Gastroesophageal sphincter (tissue), 4 donors: ENCODE measurements at regions not wholly inside any gene's neighbourhood (a gene's known extent, or its start where the extent isn't known, plus 50 kb on each side); places are given as distances from the start of the nearest gene placed in this dataset.
"Not testable (repeated sequence)": the region's sequence is repeated elsewhere in the genome, so short reads cannot be mapped to it uniquely, and the experiment has no call there.

Experiments used
- ATAC-seq: fragments of 150-250 bp; one replicate; pipeline ENCODE4 v1.9.1; 2016; ENCODE audit warnings: mild to moderate bottlenecking, moderate library complexity
- H3K27ac ChIP-seq, 4 donors: fragments of 200-600 bp; sonication (generic) in 3 of 4; 1 replicate in 3 of 4; 2 replicates in 1 of 4; pipeline ENCODE4 v1.5.1; 2016 to 2019
- H3K27me3 ChIP-seq: fragments of 200-600 bp; sonication (generic); one replicate; pipeline ENCODE4 v1.5.1; 2019
- H3K36me3 ChIP-seq, 2 donors: fragments of 200-600 bp; sonication (generic); one replicate each; pipeline ENCODE4 v1.5.1; 2019; ENCODE audit warnings: control low read depth in 1 of 2
- H3K4me1 ChIP-seq, 3 donors: fragments of 200-600 bp; sonication (generic); 1 replicate in 2 of 3; 2 replicates in 1 of 3; pipeline ENCODE4 v1.5.1; 2016 to 2019; ENCODE audit warnings: control low read depth in 2 of 3
- H3K4me3 ChIP-seq, 2 donors: fragments of 200-600 bp; sonication (generic); one replicate each; pipeline ENCODE4 v1.5.1; 2019; ENCODE audit warnings: mild to moderate bottlenecking in 1 of 2, moderate library complexity in 1 of 2
- H3K9me3 ChIP-seq, 3 donors: fragments of 200-600 bp; sonication (generic); one replicate each; pipeline ENCODE4 v1.5.1; 2017 to 2019; ENCODE audit warnings: control low read depth in 2 of 3
- CTCF ChIP-seq, 4 experiments: fragments of 200-600 bp in 2 of 4; fragments of 450-650 bp in 2 of 4; sonication (generic) in 1 of 4; IDR thresholded peaks; one replicate each; pipeline ENCODE4 v1.5.1; 2017 to 2019; ENCODE audit warnings: antibody characterized with exemption in 4 of 4, mild to moderate bottlenecking in 2 of 4, moderate library complexity in 2 of 4
- EP300 ChIP-seq: sonication (generic); formaldehyde crosslinking; IDR thresholded peaks from one replicate; pipeline ENCODE4 v1.6.1; 2017; ENCODE audit warnings: antibody characterized with exemption, mild to moderate bottlenecking
- POLR2A ChIP-seq, 2 donors: fragments of 450-650 bp; IDR thresholded peaks; one replicate each; pipeline ENCODE4 v1.6.1; 2017; ENCODE audit warnings: antibody characterized with exemption in 2 of 2, mild to moderate bottlenecking in 2 of 2, moderate library complexity in 1 of 2
- POLR2AphosphoS5 ChIP-seq: sonication (generic); formaldehyde crosslinking; IDR thresholded peaks from one replicate; pipeline ENCODE4 v1.6.1; 2017; ENCODE audit warnings: antibody characterized with exemption
- WGBS, 2 donors: methylation state at CpG; one replicate each; pipeline ENCODE4 v1.1.5; 2018; ENCODE audit warnings: low coverage in 1 of 2; 5-methylcytosine and 5-hydroxymethylcytosine counted together

- no peak for TF ChIP-seq POLR2A (IDR thresholded peaks at IDR 0.05)
- no peak for TF ChIP-seq CTCF (IDR thresholded peaks at IDR 0.05)
- TF ChIP-seq POLR2AphosphoS5 = no peak
- TF ChIP-seq EP300 = no peak
- no peak for ATAC-seq
- no peaks in the 10 kb centered on the region for H3K9me3 ChIP-seq
- 83 to 86% methylated on average over 1 to 4 of the region's 6 CpGs for WGBS, 2 donors
- no peaks in the 10 kb centered on the region for H3K27me3 ChIP-seq
- H3K4me1 ChIP-seq = no peaks in the 10 kb centered on the region
- H3K27ac ChIP-seq = no peak overlapping the region
- H3K4me3 ChIP-seq = no peak overlapping the region
- no peaks in the 10 kb centered on the region for H3K36me3 ChIP-seq
Measured at GRCh38 chr9:87371795-87372355, 125.8 kb upstream of the DAPK1 start.

- no peak for TF ChIP-seq POLR2A (IDR thresholded peaks at IDR 0.05)
- no peak for TF ChIP-seq POLR2AphosphoS5
- no peak for TF ChIP-seq EP300
- no peak for TF ChIP-seq CTCF (IDR thresholded peaks at IDR 0.05)
- Histone ChIP-seq H3K27ac (no peak overlapping the region), H3K4me3 (no peak overlapping the region), H3K9me3 (no peaks in the 10 kb centered on the region), H3K36me3 (no peaks in the 10 kb centered on the region), H3K27me3 (no peaks in the 10 kb centered on the region), H3K4me1 (no peaks in the 10 kb centered on the region)
- ATAC-seq = no peak
- WGBS, 2 donors = 64 to 88% methylated on average over 7 to 10 of the region's 10 CpGs
Measured at GRCh38 chr9:87372356-87372851, 125.3 kb upstream of the DAPK1 start.

- not testable (repeated sequence) for H3K4me1 ChIP-seq, H3K4me3 ChIP-seq, H3K27ac ChIP-seq, H3K9me3 ChIP-seq, H3K27me3 ChIP-seq, H3K36me3 ChIP-seq, ATAC-seq
- WGBS, 2 donors = 87 to 100% methylated on average over 2 to 8 of the region's 10 CpGs
Measured at GRCh38 chr9:87374023-87374919, 123.4 kb upstream of the DAPK1 start.

GRCh38 chr9:87375397-87376073 is 122.1 kb upstream of the DAPK1 start:
- WGBS, 2 donors = 62 to 80% methylated on average over 6 of the region's 7 CpGs
- Histone ChIP-seq H3K27ac (no peak overlapping the region), H3K4me1 (no peaks in the 10 kb centered on the region), H3K27me3 (no peaks in the 10 kb centered on the region), H3K4me3 (no peak overlapping the region), H3K9me3 (no peaks in the 10 kb centered on the region), H3K36me3 (no peaks in the 10 kb centered on the region)
- no peak for ATAC-seq
- TF ChIP-seq POLR2A (IDR thresholded peaks at IDR 0.05) = no peak
- TF ChIP-seq EP300 = no peak
- TF ChIP-seq CTCF (IDR thresholded peaks at IDR 0.05) = no peak
- TF ChIP-seq POLR2AphosphoS5 = no peak

- no peak for TF ChIP-seq EP300
- TF ChIP-seq POLR2AphosphoS5 = no peak
- no peak for TF ChIP-seq CTCF (IDR thresholded peaks at IDR 0.05)
- no peak for TF ChIP-seq POLR2A (IDR thresholded peaks at IDR 0.05)
- no peaks in the 10 kb centered on the region for H3K9me3 ChIP-seq
- ATAC-seq = no peak
- WGBS, 2 donors = 94% methylated on average over 1 of the region's 1 CpG
- no peak overlapping the region for H3K4me3 ChIP-seq
- peaks cover 8 to 13% (median 12%) of the 10 kb centered on the region in 3 donors for H3K4me1 ChIP-seq
- no peak overlapping the region for H3K27ac ChIP-seq
- no peaks in the 10 kb centered on the region for H3K36me3 ChIP-seq
- H3K27me3 ChIP-seq = no peaks in the 10 kb centered on the region
Measured at GRCh38 chr9:87378676-87379075, 119.0 kb upstream of the DAPK1 start.
